Pancreas (tissue), 10 donors: ENCODE measurements at regions not wholly inside any gene's neighbourhood (a gene's known extent, or its start where the extent isn't known, plus 50 kb on each side); places are given as distances from the start of the nearest gene placed in this dataset.

Experiments
- ATAC-seq, 4 donors: fragments of 200-7000 bp; cut with Tn5 transposase; one replicate each; pipeline versions ENCODE4 v1.8.0 to v1.9.1; 2020; ENCODE audit warnings: mild to moderate bottlenecking in 4 of 4, moderate library complexity in 4 of 4
- DNase-seq, 6 donors: peaks; one replicate each; pipeline ENCODE4 v3.0.0-alpha.2; 2020
- FAIRE-seq: peaks from 2 replicates; lab custom pipeline; 2012; peaks lifted over from hg19 to GRCh38; lab: Jason Lieb, UNC
- H3K27ac ChIP-seq, 4 donors: fragments of 200-600 bp; sonication (generic); 1 replicate in 3 of 4; 2 replicates in 1 of 4; pipeline versions ENCODE4 v1.5.0 to v1.8.0; 2020
- H3K27me3 ChIP-seq, 4 donors: fragments of 200-600 bp; one replicate each; pipeline ENCODE4 v1.8.0; 2021
- H3K36me3 ChIP-seq, 3 donors: fragments of 200-600 bp; sonication (generic) in 1 of 3; one replicate each; pipeline versions ENCODE4 v1.5.0 to v1.8.0; 2020 to 2021
- H3K4me1 ChIP-seq, 3 donors: fragments of 200-600 bp; one replicate each; pipeline ENCODE4 v1.8.0; 2021
- H3K4me3 ChIP-seq, 4 donors: fragments of 200-600 bp; sonication (generic) in 2 of 4; one replicate each; pipeline versions ENCODE4 v1.5.0 to v1.8.0; 2020 to 2021
- H3K9me3 ChIP-seq, 4 donors: fragments of 200-600 bp; one replicate each; pipeline ENCODE4 v1.8.0; 2021
- WGBS, 2 donors: extraction: QIAGEN DNeasy Blood & Tissue Kit; methylation state at CpG; one replicate each; pipeline ENCODE4 v1.1.7; 2013; 5-methylcytosine and 5-hydroxymethylcytosine counted together
- intact Hi-C, 3 donors: fragments of 100-400 bp; cut with DNase I; formaldehyde crosslinking; loops; one replicate each; pipeline versions ENCODE4 v1.11.1 to v1.14.2; 2022
- TF ChIP-seq, protein P1 (sequence below), 4 donors: fragments of 200-600 bp; sonication (generic) in 3 of 4; IDR thresholded peaks; one replicate each; pipeline versions ENCODE4 v1.5.0 to v1.8.0; 2021; ENCODE audit warnings: antibody characterized with exemption in 4 of 4
- donor health status: healthy with polysubstance abuse.
- donor health status: DM: no; HTN: no; CAD: no; lungs with moderate emphysema.
- donor health status: DM: no; HTN: no; CAD: no.
- donor health status: control.
- donor health status: control.
- donor health status: Bipolar disorder and iron deficiency.
- donor health status: DM: yes; HTN: yes; CAD: no.
- donor health status: DM: no; HTN: no; CAD: no.
- donor health status: DM: no; HTN: no; CAD: no.
- donor health status: DM: yes; HTN: yes; CAD: no.

GRCh38 chr10:108789336-108789735, 1134.0 kb downstream of the XPNPEP1 start:
- Histone ChIP-seq H3K9me3 (no peaks in the 10 kb centered on the region), H3K36me3 (no peaks in the 10 kb centered on the region), H3K27me3 (no peaks in the 10 kb centered on the region), H3K27ac (no peak overlapping the region), H3K4me3 (no peak overlapping the region), H3K4me1 (no peaks in the 10 kb centered on the region)
- TF ChIP-seq, protein P1, sequence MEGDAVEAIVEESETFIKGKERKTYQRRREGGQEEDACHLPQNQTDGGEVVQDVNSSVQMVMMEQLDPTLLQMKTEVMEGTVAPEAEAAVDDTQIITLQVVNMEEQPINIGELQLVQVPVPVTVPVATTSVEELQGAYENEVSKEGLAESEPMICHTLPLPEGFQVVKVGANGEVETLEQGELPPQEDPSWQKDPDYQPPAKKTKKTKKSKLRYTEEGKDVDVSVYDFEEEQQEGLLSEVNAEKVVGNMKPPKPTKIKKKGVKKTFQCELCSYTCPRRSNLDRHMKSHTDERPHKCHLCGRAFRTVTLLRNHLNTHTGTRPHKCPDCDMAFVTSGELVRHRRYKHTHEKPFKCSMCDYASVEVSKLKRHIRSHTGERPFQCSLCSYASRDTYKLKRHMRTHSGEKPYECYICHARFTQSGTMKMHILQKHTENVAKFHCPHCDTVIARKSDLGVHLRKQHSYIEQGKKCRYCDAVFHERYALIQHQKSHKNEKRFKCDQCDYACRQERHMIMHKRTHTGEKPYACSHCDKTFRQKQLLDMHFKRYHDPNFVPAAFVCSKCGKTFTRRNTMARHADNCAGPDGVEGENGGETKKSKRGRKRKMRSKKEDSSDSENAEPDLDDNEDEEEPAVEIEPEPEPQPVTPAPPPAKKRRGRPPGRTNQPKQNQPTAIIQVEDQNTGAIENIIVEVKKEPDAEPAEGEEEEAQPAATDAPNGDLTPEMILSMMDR (IDR thresholded peaks at IDR 0.05) = no peak
- DNase-seq = no peak
- intact Hi-C loops = no loop called here
- FAIRE-seq = no peak
- no peak for ATAC-seq
- 48 to 72% methylated on average over 2 of the region's 2 CpGs for WGBS, 2 donors

GRCh38 chr10:108788891-108789290, 1134.4 kb downstream of the XPNPEP1 start:
- no peaks in the 10 kb centered on the region for H3K9me3 ChIP-seq
- H3K27ac ChIP-seq = no peak overlapping the region
- intact Hi-C loops = no loop called here
- no peaks in the 10 kb centered on the region for H3K36me3 ChIP-seq
- ATAC-seq (no peak), FAIRE-seq (no peak), DNase-seq (no peak)
- TF ChIP-seq, protein P1 (IDR thresholded peaks at IDR 0.05) = no peak
- H3K27me3 ChIP-seq = no peaks in the 10 kb centered on the region
- no peak overlapping the region for H3K4me3 ChIP-seq
- WGBS, 2 donors = 81 to 83% methylated on average over 1 of the region's 1 CpG
- H3K4me1 ChIP-seq = no peaks in the 10 kb centered on the region

DNA sequence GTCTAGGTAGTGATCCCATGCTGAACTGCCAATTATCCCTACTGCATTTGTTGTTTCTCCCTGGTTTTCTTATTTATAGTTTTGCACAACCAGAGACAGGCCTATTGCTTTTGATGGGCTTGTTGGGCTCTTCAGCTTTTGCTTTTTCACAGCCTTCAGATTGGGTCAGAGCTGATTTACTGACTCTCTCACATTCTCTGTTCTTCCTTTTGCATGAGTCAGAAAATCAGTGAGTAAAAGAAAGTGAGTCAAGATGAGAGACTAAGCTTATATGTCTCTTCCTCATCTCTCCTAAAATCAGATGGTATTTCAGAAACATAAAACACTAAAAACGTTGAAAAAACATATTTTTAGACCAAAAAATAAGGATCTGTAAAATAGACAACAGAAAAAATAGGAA, 1135.4 kb downstream of the XPNPEP1 start:
- no peak for DNase-seq
- Histone ChIP-seq H3K27me3 (no peaks in the 10 kb centered on the region), H3K9me3 (no peaks in the 10 kb centered on the region), H3K4me1 (no peaks in the 10 kb centered on the region), H3K36me3 (no peaks in the 10 kb centered on the region), H3K4me3 (no peak overlapping the region), H3K27ac (no peak overlapping the region)
- no peak for ATAC-seq
- 17 to 29% methylated on average over 1 of the region's 1 CpG for WGBS, 2 donors
- no peak for FAIRE-seq
- intact Hi-C loops = no loop called here
- TF ChIP-seq, protein P1 (IDR thresholded peaks at IDR 0.05) = no peak

- no peaks in the 10 kb centered on the region for H3K27me3 ChIP-seq
- no peak for FAIRE-seq
- no peaks in the 10 kb centered on the region for H3K4me1 ChIP-seq
- ATAC-seq = no peak
- TF ChIP-seq, protein P1 (IDR thresholded peaks at IDR 0.05) = no peak
- H3K27ac ChIP-seq = no peak overlapping the region
- H3K4me3 ChIP-seq = no peak overlapping the region
- DNase-seq = no peak
- H3K9me3 ChIP-seq = no peaks in the 10 kb centered on the region
- H3K36me3 ChIP-seq = no peaks in the 10 kb centered on the region
- 35 to 98% methylated on average over 2 of the region's 2 CpGs for WGBS, 2 donors
- intact Hi-C loops = no loop called here
These were observed 1138.3 kb downstream of the XPNPEP1 start for GRCh38 chr10:108785011-108785410.

- WGBS, 2 donors = 76 to 91% methylated on average over 5 of the region's 5 CpGs
- TF ChIP-seq, protein P1 (IDR thresholded peaks at IDR 0.05) = no peak
These were observed 1138.8 kb downstream of the XPNPEP1 start for GRCh38 chr10:108784534-108784933.

More at GRCh38 chr10:108784534-108784933, 1138.8 kb downstream of the XPNPEP1 start:
- no peaks in the 10 kb centered on the region for H3K4me1 ChIP-seq
- no peak overlapping the region for H3K4me3 ChIP-seq
- H3K27me3 ChIP-seq = no peaks in the 10 kb centered on the region
- FAIRE-seq = no peak
- intact Hi-C loops = no loop called here
- H3K36me3 ChIP-seq = no peaks in the 10 kb centered on the region
- no peak for DNase-seq
- ATAC-seq = no peak
- no peaks in the 10 kb centered on the region for H3K9me3 ChIP-seq
- H3K27ac ChIP-seq = no peak overlapping the region
